VCaP (cell line): ENCODE measurements at regions not wholly inside any gene's neighbourhood (a gene's known extent, or its start where the extent isn't known, plus 50 kb on each side); places are given as distances from the start of the nearest gene placed in this dataset.
"Not testable (repeated sequence)": the region's sequence is repeated elsewhere in the genome, so short reads cannot be mapped to it uniquely, and the experiment has no call there.

Source experiments
- H3K27ac ChIP-seq: fragments of 450-650 bp; 2 replicates; pipeline ENCODE4 v1.5.1; 2017
- TF ChIP-seq, protein P1 (sequence below): fragments of 450-650 bp; conservative IDR thresholded peaks from 2 replicates; pipeline ENCODE4 v1.5.1; 2017; ENCODE audit warnings: mild to moderate bottlenecking, moderate library complexity

DNA sequence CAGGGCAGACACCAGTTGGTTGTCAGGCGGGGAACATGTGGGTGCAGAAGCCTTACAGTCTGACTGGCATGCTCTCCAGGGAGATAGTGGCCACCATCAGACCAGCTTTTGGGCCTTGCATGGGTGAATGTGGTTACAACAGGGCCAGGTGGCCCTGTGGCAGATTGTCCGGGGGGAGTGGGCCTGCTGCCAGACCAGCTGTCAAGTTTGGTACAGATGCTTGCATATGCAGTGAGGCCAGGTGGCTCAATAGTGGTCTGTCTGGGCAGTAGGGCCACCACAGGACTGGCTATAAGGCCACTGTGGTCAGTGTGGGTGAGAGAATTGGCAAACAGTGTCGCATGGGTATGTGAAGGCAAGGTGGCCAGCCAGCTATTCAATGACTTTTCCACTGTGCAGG, 148.7 kb downstream of the FAM174A start:
- no peak overlapping the region for H3K27ac ChIP-seq
- TF ChIP-seq, protein P1, sequence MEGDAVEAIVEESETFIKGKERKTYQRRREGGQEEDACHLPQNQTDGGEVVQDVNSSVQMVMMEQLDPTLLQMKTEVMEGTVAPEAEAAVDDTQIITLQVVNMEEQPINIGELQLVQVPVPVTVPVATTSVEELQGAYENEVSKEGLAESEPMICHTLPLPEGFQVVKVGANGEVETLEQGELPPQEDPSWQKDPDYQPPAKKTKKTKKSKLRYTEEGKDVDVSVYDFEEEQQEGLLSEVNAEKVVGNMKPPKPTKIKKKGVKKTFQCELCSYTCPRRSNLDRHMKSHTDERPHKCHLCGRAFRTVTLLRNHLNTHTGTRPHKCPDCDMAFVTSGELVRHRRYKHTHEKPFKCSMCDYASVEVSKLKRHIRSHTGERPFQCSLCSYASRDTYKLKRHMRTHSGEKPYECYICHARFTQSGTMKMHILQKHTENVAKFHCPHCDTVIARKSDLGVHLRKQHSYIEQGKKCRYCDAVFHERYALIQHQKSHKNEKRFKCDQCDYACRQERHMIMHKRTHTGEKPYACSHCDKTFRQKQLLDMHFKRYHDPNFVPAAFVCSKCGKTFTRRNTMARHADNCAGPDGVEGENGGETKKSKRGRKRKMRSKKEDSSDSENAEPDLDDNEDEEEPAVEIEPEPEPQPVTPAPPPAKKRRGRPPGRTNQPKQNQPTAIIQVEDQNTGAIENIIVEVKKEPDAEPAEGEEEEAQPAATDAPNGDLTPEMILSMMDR: no peak

DNA sequence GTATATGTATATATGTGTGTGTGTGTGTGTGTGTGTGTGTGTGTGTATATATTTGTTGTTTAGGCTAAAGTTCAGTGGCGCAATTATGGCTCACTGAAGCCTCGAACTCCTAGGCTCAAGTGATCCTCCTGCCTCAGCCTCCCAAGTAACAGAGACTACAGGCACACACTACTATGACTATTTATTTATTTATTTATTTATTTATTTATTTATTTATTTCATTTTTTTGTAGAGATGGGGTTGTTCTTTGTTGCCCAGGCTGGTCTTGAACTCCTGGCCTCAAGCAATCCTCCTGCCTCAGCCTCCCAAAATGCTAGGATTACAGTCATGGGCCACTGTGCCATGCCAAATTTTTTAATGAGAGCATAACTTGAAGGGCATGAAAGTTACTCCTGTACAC, 149.9 kb downstream of the FAM174A start:
- not testable (repeated sequence) for H3K27ac ChIP-seq

DNA sequence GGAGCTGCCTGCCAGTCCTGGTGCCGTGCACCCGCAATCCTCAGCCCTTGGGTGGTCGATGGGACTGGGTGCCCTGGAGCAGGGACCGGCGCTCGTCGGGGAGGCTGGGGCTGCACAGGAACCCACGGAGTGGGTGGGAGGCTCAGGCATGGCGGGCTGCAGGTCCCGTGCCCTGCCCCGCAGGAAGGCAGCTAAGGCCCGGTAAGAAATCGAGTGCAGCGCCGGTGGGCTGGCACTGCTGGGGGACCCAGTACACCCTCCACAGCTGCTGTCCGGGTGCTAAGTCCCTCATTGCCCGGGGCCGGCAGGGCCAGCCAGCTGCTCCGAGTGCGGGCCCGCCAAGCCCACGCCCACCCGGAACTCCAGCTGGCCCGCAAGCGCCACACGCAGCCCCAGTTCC, 153.7 kb downstream of the FAM174A start:
- not testable (repeated sequence) for H3K27ac ChIP-seq

DNA sequence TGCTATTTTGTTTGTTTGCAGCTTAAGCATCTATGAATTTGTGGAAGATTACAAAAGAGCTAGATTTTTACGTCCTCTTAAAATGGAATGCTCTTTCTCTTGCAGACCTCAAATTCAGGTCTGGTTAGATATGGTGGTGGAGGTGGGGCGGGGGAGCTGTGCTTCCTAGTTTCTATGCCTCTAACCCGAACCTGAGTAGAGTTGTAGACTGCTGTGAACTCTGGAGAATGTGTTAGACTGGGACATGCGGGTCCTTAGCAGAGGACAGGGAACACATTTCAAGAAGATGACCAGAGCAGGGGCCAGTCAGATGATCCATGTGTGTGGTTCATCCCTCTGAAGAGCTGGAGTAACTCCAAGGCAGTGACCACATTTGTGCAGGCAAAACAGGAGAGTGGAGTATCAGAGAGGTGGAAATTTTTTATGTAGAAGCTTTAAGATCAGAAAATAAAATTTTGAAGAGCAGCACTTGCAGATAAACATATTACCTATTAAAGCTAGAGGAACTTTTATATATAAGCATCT, 154.9 kb downstream of the FAM174A start:
- TF ChIP-seq, protein P1: no peak

DNA sequence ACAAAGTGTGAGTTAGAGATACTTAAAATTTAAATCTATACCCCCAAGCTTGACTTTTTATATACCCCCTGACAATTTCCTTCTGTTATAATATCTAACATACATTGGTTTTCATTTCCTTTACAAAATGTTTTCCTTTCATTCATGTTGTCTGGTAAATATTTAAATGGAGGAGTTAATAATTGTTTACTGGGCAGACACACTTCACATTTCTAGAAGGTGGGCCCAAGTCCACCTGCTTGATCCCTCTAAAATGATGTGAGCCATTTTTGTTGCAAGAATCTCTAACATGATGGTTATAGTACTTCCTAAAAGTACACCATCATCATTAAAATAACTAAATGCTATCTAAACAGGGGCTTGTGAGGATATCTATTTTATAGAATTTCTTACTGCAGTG, 155.9 kb downstream of the FAM174A start:
- TF ChIP-seq, protein P1: no peak
- no peak overlapping the region for H3K27ac ChIP-seq

More for the DNA sequence above, 154.9 kb downstream of the FAM174A start:
- no peak overlapping the region for H3K27ac ChIP-seq

DNA sequence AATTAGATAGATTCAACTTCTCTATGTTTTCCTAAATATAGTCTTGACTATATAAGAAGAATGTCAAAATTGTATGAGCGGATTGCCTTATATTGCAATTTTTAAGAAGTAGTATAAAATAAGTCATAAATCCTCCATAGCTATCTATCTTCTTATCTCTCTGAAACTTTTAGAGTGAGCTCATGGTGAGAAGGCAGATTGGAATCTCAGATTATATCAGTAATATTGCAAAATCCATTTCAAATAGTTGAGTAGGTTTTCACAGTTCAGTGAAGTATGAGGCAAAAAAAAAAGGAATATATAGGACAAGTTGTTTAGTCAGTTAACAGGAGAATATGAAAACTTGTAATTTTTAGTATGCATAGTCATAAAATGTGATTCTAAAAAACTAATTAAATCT, 156.4 kb downstream of the FAM174A start:
- TF ChIP-seq, protein P1: no peak

DNA sequence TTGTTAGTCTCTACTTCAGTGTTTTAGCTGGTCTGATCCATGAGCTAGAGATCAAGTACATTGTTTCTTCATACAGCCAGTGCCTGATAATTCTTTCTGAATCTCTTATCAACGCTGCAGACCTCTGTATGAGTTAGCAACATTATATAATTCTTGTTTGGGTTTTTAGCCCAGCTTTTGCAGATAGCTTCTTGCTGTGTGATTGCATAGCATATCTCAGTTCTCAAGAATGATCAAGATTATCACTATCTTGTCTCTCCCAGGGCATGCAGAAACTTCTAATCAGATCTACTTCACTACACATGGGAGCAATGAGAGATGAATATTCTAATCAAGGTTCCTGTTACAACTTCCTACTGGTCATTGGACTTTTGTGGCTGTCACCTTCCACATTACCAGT, 158.3 kb downstream of the FAM174A start:
- TF ChIP-seq, protein P1: no peak
- H3K27ac ChIP-seq: no peak overlapping the region

More for the DNA sequence above, 156.4 kb downstream of the FAM174A start:
- H3K27ac ChIP-seq: no peak overlapping the region

DNA sequence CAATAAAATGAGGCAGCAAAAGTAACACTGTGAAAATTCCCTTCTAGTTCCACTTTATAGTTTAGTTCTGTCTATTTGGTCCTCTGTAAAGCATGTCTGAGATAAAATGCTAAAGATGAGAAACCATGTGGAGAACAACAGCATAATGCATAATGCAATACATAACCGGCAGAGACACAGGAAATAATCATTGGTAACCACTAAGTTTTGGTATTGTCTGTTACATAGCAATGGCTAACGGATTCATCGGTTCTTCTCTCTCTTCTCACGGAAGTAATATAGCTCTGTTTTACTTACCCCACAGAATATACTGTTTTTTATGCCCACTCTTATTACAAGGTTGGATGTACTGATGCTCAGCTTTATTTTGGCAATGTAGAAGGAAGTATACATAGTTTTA, 158.9 kb downstream of the FAM174A start:
- TF ChIP-seq, protein P1: no peak
- no peak overlapping the region for H3K27ac ChIP-seq

DNA sequence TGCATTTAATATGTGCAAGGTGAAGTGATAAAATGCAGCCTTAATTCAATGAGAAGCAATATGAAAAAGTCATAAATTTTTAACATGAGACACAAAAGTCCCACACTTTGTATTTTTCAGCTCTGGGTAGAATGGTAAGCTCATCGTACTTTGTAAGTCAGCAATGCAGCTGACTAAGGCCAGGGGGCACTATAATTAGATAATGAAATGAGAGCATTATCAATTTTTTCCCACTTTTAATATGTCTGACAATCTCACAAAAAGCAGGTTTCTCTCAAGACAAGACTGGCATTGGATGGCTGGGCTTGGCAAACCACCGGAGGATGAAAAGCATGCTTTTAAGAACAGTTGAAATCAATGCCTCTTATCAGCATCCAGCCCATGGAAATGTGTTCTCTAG, 162.8 kb downstream of the FAM174A start:
- no peak overlapping the region for H3K27ac ChIP-seq
- TF ChIP-seq, protein P1: no peak; the same call in 1 of the 2 replicates
